ENCODE measurements at regions not wholly inside any gene's neighbourhood (a gene's known extent, or its start where the extent isn't known, plus 50 kb on each side); places are given as distances from the start of the nearest gene placed in this dataset.

DNA sequence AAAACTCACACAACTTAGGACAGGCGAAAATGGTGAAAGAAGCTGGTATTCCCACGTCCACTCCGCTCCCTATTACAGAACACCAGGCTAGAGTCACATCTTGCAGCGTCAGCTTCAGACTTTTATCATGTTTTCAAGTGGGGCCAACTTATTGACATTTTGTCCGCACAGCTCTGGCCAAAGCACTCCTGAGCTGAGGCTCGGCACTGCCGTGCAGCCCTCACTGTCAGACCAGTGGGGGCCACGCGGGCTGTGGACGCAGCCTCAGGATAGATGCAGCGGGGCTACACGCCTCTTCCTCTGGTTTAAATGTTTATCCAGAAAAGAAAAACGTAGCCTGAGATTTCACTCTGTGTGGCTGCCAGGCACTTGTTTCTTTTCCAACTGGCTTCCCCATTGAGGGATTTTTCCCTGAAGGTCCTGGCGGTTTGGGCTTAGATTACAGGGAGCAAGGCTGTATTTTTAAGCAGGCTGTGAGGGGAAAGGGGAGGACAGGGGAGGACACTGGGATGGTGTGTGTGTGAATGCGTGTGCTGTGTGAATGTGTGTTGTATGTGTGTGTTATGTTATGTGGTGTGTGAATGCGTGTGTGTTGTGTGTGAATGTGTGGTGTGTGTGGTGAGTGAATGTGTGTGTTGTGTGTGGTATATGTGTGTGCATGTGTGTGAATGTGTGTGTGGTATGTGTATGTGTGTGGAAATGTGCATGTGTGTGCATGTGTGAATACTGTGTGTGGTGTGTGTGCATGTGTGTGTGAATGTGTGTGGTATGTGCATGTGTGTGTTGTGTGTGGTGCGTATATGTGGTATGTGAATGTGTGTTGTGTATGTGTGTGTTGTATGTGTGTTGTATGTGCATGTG is 267.6 kb downstream of the DCDC2C start:
- no peak for DNase-seq (ENCODE audit: low read depth, low spot score)
- no peaks in the 10 kb centered on the region for H3K4me1 ChIP-seq (ENCODE audit: control insufficient read depth, insufficient read depth, low read length)
- no peak for FAIRE-seq
- RAD21 ChIA-PET (ENCODE audit: unreplicated experiment): no interaction called here
- 59% methylated on average over 17 of the region's 17 CpGs for WGBS (ENCODE audit: insufficient coverage, insufficient replicate concordance, low lambda C conversion rate, missing lambda C conversion rate)
- in situ Hi-C loops (cut with MboI): loop anchor here (25.0 kb wide), 1 partner anchor 1391 kb away; no protein-coding TSS in a partner anchor
- no peaks in the 10 kb centered on the region for H4K20me1 ChIP-seq (ENCODE audit: control insufficient read depth, insufficient read depth)
- TF ChIP-seq, protein P1, sequence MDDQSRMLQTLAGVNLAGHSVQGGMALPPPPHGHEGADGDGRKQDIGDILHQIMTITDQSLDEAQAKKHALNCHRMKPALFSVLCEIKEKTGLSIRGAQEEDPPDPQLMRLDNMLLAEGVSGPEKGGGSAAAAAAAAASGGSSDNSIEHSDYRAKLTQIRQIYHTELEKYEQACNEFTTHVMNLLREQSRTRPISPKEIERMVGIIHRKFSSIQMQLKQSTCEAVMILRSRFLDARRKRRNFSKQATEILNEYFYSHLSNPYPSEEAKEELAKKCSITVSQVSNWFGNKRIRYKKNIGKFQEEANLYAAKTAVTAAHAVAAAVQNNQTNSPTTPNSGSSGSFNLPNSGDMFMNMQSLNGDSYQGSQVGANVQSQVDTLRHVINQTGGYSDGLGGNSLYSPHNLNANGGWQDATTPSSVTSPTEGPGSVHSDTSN (IDR thresholded peaks at IDR 0.05; ENCODE audit: insufficient replicate concordance, low read depth, low read length): peak; percentile 8
- no peak for TF ChIP-seq RBBP5 (conservative IDR thresholded peaks at IDR 0.05)
- CTCF ChIA-PET: no interaction called here
- SMC1A ChIA-PET (ENCODE audit: uncharacterized antibody, unreplicated experiment): no interaction called here
- H3K27me3 ChIP-seq (replicated peaks in 1 of 2; ENCODE audit: control insufficient read depth in 2 of 2, insufficient read depth in 2 of 2, low read length in 1 of 2): no peaks in the 10 kb centered on the region
- H3K4me3 ChIP-seq: no peak overlapping the region
- no peak overlapping the region for H3K9ac ChIP-seq (ENCODE audit: control insufficient read depth, insufficient read depth, low read length)
- ATAC-seq: no peak
- POLR2A ChIA-PET: no interaction called here
- H3K4me2 ChIP-seq (ENCODE audit: control insufficient read depth, insufficient read depth): no peak overlapping the region
- H3K9me3 ChIP-seq (replicated peaks; ENCODE audit: control insufficient read depth, insufficient read depth, low read length): no peaks in the 10 kb centered on the region; the same call in 2 of the 3 replicates
- H2AFZ ChIP-seq (ENCODE audit: control insufficient read depth, low read depth, low read length): no peak overlapping the region
- intact Hi-C loops (cut with micrococcal nuclease; ENCODE audit: unreplicated experiment): no loop called here
- H3K27ac ChIP-seq (ENCODE audit: control insufficient read depth, insufficient read depth): no peak overlapping the region
- no TSS peak for BruUV-seq (replicated peaks)
- no peaks in the 10 kb centered on the region for H3K36me3 ChIP-seq (ENCODE audit: control insufficient read depth in 2 of 2, insufficient read depth in 2 of 2, low read length in 1 of 2)
- no peaks in the 10 kb centered on the region for H3K79me2 ChIP-seq (ENCODE audit: control insufficient read depth, insufficient read depth, low read length)

DNA sequence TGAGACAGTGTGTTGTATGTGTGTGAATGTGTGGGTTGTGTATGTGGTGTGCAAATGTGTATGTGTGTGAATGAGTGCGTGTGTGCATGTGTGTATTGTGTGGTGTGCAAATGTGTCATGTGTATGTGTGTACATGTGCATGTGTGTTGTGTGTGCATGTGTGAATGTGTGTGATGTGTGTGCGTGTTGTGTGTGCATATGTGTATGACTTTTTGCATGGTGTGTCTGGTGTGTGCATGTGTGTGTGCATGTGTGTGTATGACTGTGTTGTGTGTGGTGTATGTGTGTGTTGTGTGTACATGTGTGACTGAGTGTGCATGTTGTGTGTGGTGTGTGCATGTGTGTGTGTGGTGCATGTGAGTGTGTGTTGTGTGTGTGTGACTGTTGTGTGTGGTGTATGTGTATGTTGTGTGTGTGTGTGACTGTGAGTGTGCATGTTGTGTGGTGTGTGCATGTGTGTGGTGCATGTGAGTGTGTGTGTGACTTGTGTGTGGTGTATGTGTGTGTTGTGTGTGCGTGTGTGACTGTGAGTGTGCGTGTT is 268.3 kb downstream of the DCDC2C start:
- peak; percentile 52 for FAIRE-seq
- ChIA-PET CTCF (no interaction called here), RAD21 (ENCODE audit: unreplicated experiment) (no interaction called here), POLR2A (no interaction called here), SMC1A (ENCODE audit: uncharacterized antibody, unreplicated experiment) (no interaction called here)
- intact Hi-C loops (cut with micrococcal nuclease; ENCODE audit: unreplicated experiment) (no loop called here), in situ Hi-C loops (cut with MboI) (loop anchor here (25.0 kb wide), 1 partner anchor 1391 kb away; no protein-coding TSS in a partner anchor)
- no peak overlapping the region for H3K27ac ChIP-seq (ENCODE audit: control insufficient read depth, insufficient read depth)
- no peak overlapping the region for H3K9ac ChIP-seq (ENCODE audit: control insufficient read depth, insufficient read depth, low read length)
- no peak for DNase-seq (ENCODE audit: low read depth, low spot score)
- no peaks in the 10 kb centered on the region for H3K4me1 ChIP-seq (ENCODE audit: control insufficient read depth, insufficient read depth, low read length)
- TF ChIP-seq RAD21 (IDR thresholded peaks at IDR 0.05; ENCODE audit: insufficient read depth, low read depth, low read length) (no peak), ETV6 (conservative IDR thresholded peaks at IDR 0.05 in 1 of 2, IDR thresholded peaks at IDR 0.05 in 1 of 2; ENCODE audit: borderline replicate concordance in 1 of 2, low read depth in 1 of 2) (no peak), CBFB (IDR thresholded peaks at IDR 0.05; ENCODE audit: low read depth) (no peak), RBBP5 (conservative IDR thresholded peaks at IDR 0.05) (no peak)
- no TSS peak for BruUV-seq (replicated peaks)
- H3K36me3 ChIP-seq (ENCODE audit: control insufficient read depth in 2 of 2, insufficient read depth in 2 of 2, low read length in 1 of 2): no peaks in the 10 kb centered on the region
- H3K9me3 ChIP-seq (replicated peaks; ENCODE audit: control insufficient read depth, insufficient read depth, low read length): no peaks in the 10 kb centered on the region; the same call in 2 of the 3 replicates
- ATAC-seq: no peak
- H2AFZ ChIP-seq (ENCODE audit: control insufficient read depth, low read depth, low read length): no peak overlapping the region
- no peak overlapping the region for H3K4me3 ChIP-seq
- 86% methylated on average over 4 of the region's 4 CpGs for WGBS (ENCODE audit: insufficient coverage, insufficient replicate concordance, low lambda C conversion rate, missing lambda C conversion rate)
- H3K27me3 ChIP-seq (replicated peaks in 1 of 2; ENCODE audit: control insufficient read depth in 2 of 2, insufficient read depth in 2 of 2, low read length in 1 of 2): no peaks in the 10 kb centered on the region
- H3K79me2 ChIP-seq (ENCODE audit: control insufficient read depth, insufficient read depth, low read length): no peaks in the 10 kb centered on the region
- H4K20me1 ChIP-seq (ENCODE audit: control insufficient read depth, insufficient read depth): no peaks in the 10 kb centered on the region
- H3K4me2 ChIP-seq (ENCODE audit: control insufficient read depth, insufficient read depth): no peak overlapping the region

Data from GM12878 (cell line).